ENCODE measurements at regions not wholly inside any gene's neighbourhood (a gene's known extent, or its start where the extent isn't known, plus 50 kb on each side); places are given as distances from the start of the nearest gene placed in this dataset.

DNA sequence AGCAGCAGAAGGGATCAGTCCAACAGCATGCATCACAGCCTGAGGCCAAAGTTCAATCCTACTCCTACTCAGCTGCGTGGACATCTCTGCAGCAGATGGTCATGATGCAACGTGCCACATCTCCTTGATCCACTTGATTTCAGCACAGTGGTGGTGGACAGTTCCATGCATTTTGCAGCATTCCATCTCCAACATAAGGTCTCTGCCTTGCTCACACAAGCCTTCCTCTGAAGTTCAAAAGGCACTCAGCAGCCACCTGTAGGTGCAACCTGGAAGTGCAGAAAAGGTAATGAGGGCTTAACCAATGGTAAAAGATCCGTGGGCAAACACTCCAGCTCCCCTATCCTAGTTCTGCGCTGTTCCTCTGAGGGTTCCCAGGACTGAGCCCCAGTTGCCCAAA lies 57.5 kb upstream of the CHCHD3 start:
- no peak overlapping the region for H3K27ac Mint-ChIP-seq
- H3F3A ChIP-seq (ENCODE audit: low read depth) = no peaks in the 10 kb centered on the region
- H3K27me3 ChIP-seq = no peaks in the 10 kb centered on the region
- no peak overlapping the region for H3K4me3 ChIP-seq
- TF ChIP-seq EZH2 (IDR thresholded peaks at IDR 0.05) = no peak
- TF ChIP-seq, protein P1, sequence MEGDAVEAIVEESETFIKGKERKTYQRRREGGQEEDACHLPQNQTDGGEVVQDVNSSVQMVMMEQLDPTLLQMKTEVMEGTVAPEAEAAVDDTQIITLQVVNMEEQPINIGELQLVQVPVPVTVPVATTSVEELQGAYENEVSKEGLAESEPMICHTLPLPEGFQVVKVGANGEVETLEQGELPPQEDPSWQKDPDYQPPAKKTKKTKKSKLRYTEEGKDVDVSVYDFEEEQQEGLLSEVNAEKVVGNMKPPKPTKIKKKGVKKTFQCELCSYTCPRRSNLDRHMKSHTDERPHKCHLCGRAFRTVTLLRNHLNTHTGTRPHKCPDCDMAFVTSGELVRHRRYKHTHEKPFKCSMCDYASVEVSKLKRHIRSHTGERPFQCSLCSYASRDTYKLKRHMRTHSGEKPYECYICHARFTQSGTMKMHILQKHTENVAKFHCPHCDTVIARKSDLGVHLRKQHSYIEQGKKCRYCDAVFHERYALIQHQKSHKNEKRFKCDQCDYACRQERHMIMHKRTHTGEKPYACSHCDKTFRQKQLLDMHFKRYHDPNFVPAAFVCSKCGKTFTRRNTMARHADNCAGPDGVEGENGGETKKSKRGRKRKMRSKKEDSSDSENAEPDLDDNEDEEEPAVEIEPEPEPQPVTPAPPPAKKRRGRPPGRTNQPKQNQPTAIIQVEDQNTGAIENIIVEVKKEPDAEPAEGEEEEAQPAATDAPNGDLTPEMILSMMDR (IDR thresholded peaks at IDR 0.05) = peak; percentile 58
- DNase-seq (ENCODE audit: low spot score) = peak; percentile 67
- peaks cover 3% of the 10 kb centered on the region for H3K4me1 ChIP-seq
- no peaks in the 10 kb centered on the region for H3K9me3 Mint-ChIP-seq
- no peaks in the 10 kb centered on the region for H3K36me3 ChIP-seq
- no peak overlapping the region for H3K4me2 ChIP-seq
- no peaks in the 10 kb centered on the region for H3K79me2 ChIP-seq (ENCODE audit: low read depth)
- H4K20me1 ChIP-seq (ENCODE audit: low read depth) = no peaks in the 10 kb centered on the region
- H3K27ac ChIP-seq = no peak overlapping the region
- H3K9me3 ChIP-seq (ENCODE audit: low read depth) = no peaks in the 10 kb centered on the region
- peaks cover 7% of the 10 kb centered on the region for H3K27me3 Mint-ChIP-seq (ENCODE audit: insufficient read depth, low read depth)
- no peak overlapping the region for H3K4me3 Mint-ChIP-seq
- H3K4me1 Mint-ChIP-seq = peaks cover 5% of the 10 kb centered on the region
- no peaks in the 10 kb centered on the region for H3K36me3 Mint-ChIP-seq
- no peak overlapping the region for H2AFZ ChIP-seq (replicated peaks)
- H3K9ac ChIP-seq = no peak overlapping the region

DNA sequence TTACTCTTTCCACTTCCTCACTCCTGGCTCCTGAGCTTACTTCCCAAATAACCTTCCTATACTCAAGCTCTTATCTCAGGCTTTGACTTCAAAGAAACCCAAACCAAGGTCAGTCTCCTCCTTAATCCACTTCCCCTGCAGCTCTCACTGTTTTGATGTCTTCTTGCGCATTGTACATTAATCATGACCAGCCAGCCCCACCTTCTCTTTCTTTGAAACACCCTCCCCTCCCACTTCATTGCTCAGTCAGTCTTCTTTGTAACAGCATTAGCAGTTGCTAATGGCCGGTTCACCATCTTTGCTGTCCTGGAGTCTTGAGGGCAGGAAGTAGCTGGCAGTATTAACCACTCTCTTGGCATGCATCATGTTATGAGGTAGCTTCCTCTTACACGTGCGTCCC lies 57.9 kb upstream of the CHCHD3 start:
- H3K36me3 ChIP-seq = no peaks in the 10 kb centered on the region
- peaks cover 3% of the 10 kb centered on the region for H3K4me1 ChIP-seq
- no peak overlapping the region for H3K4me3 ChIP-seq
- H3K79me2 ChIP-seq (ENCODE audit: low read depth) = no peaks in the 10 kb centered on the region
- no peak overlapping the region for H3K27ac ChIP-seq
- DNase-seq (ENCODE audit: low spot score) = no peak
- Mint-ChIP-seq H3K36me3 (no peaks in the 10 kb centered on the region), H3K9me3 (no peaks in the 10 kb centered on the region), H3K27ac (no peak overlapping the region), H3K27me3 (ENCODE audit: insufficient read depth, low read depth) (peaks cover 7% of the 10 kb centered on the region), H3K4me1 (peaks cover 5% of the 10 kb centered on the region), H3K4me3 (no peak overlapping the region)
- H3K4me2 ChIP-seq = no peak overlapping the region
- TF ChIP-seq, protein P1 (IDR thresholded peaks at IDR 0.05) = no peak
- TF ChIP-seq EZH2phosphoT487 (IDR thresholded peaks at IDR 0.05) (no peak), EZH2 (IDR thresholded peaks at IDR 0.05) (no peak)
- H3K27me3 ChIP-seq = no peaks in the 10 kb centered on the region
- no peaks in the 10 kb centered on the region for H4K20me1 ChIP-seq (ENCODE audit: low read depth)
- no peak overlapping the region for H3K9ac ChIP-seq
- no peak overlapping the region for H2AFZ ChIP-seq (replicated peaks)
- H3K9me3 ChIP-seq (ENCODE audit: low read depth) = no peaks in the 10 kb centered on the region
- no peaks in the 10 kb centered on the region for H3F3A ChIP-seq (ENCODE audit: low read depth)

DNA sequence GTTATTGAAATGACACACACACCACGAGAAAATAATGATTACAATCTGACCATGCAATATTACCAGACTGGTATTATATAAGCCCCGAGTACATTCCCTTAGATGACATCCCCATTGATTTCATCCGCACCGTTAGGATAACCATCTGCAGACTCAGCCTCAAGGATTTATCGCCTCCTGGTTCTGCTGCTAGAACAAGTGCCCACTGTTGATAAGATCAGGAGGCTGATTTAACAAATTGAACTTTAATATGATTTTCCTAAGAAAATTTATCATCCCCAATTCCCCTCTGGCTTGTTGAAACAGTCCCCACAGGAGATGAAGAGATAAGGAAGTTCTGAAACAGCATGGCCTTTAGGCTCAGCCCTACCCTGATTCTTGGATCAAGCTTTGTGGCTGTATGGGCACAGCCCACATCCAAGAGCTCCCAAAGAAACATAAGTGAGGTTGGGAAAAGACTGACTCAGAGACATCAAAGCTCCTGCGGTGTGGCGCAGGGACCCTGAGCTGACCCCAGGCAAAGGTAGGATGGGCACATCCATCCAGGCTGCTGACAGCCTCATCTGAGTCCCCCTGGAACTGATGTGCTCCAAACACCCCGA lies 59.2 kb upstream of the CHCHD3 start:
- H3K27me3 ChIP-seq = no peaks in the 10 kb centered on the region
- no peaks in the 10 kb centered on the region for H3K79me2 ChIP-seq (ENCODE audit: low read depth)
- H3K27me3 Mint-ChIP-seq (ENCODE audit: insufficient read depth, low read depth) = peaks cover 7% of the 10 kb centered on the region
- peaks cover 3% of the 10 kb centered on the region for H3K4me1 ChIP-seq
- no peak overlapping the region for H3K9ac ChIP-seq
- H4K20me1 ChIP-seq (ENCODE audit: low read depth) = no peaks in the 10 kb centered on the region
- no peak overlapping the region for H2AFZ ChIP-seq (replicated peaks)
- TF ChIP-seq EZH2phosphoT487 (IDR thresholded peaks at IDR 0.05) (no peak), EZH2 (IDR thresholded peaks at IDR 0.05) (no peak)
- TF ChIP-seq, protein P1 (IDR thresholded peaks at IDR 0.05) = no peak
- H3K4me1 Mint-ChIP-seq = peaks cover 5% of the 10 kb centered on the region
- no peak overlapping the region for H3K4me3 Mint-ChIP-seq
- DNase-seq (ENCODE audit: low spot score) = no peak
- no peaks in the 10 kb centered on the region for H3F3A ChIP-seq (ENCODE audit: low read depth)
- H3K27ac Mint-ChIP-seq = no peak overlapping the region
- no peak overlapping the region for H3K27ac ChIP-seq
- H3K4me3 ChIP-seq = no peak overlapping the region
- H3K9me3 ChIP-seq (ENCODE audit: low read depth) = no peaks in the 10 kb centered on the region
- H3K9me3 Mint-ChIP-seq = no peaks in the 10 kb centered on the region
- no peaks in the 10 kb centered on the region for H3K36me3 ChIP-seq
- no peaks in the 10 kb centered on the region for H3K36me3 Mint-ChIP-seq
- H3K4me2 ChIP-seq = no peak overlapping the region

Measured in neural progenitor cell (in vitro differentiated cells).